ENCODE measurements at regions not wholly inside any gene's neighbourhood (a gene's known extent, or its start where the extent isn't known, plus 50 kb on each side); places are given as distances from the start of the nearest gene placed in this dataset.

- Histone ChIP-seq H3K4me3 (no peak overlapping the region), H3K79me2 (ENCODE audit: low read depth) (no peaks in the 10 kb centered on the region), H2AFZ (replicated peaks) (no peak overlapping the region), H3K36me3 (no peaks in the 10 kb centered on the region), H4K20me1 (ENCODE audit: low read depth) (no peaks in the 10 kb centered on the region), H3K27ac (no peak overlapping the region), H3K9me3 (ENCODE audit: low read depth) (no peaks in the 10 kb centered on the region), H3F3A (ENCODE audit: low read depth) (no peaks in the 10 kb centered on the region), H3K4me1 (no peaks in the 10 kb centered on the region), H3K9ac (no peak overlapping the region), H3K4me2 (no peak overlapping the region), H3K27me3 (peaks cover 16% of the 10 kb centered on the region)
- Mint-ChIP-seq H3K27ac (no peak overlapping the region), H3K9me3 (peaks cover 14% of the 10 kb centered on the region), H3K36me3 (peaks cover 3% of the 10 kb centered on the region), H3K4me1 (no peaks in the 10 kb centered on the region), H3K27me3 (ENCODE audit: insufficient read depth, low read depth) (peaks cover 20% of the 10 kb centered on the region), H3K4me3 (no peak overlapping the region)
- TF ChIP-seq EZH2phosphoT487 (IDR thresholded peaks at IDR 0.05) (no peak), EZH2 (IDR thresholded peaks at IDR 0.05) (no peak), CTCF (IDR thresholded peaks at IDR 0.05) (no peak)
- no peak for DNase-seq (ENCODE audit: low spot score)
Observed at GRCh38 chr6:1111361-1111760, 200.5 kb upstream of the FOXQ1 start.

- H3K27ac Mint-ChIP-seq = no peak overlapping the region
- peaks cover 16% of the 10 kb centered on the region for H3K9me3 Mint-ChIP-seq
- H3K4me2 ChIP-seq = no peak overlapping the region
- H3K36me3 ChIP-seq = no peaks in the 10 kb centered on the region
- no peaks in the 10 kb centered on the region for H3K79me2 ChIP-seq (ENCODE audit: low read depth)
- H4K20me1 ChIP-seq (ENCODE audit: low read depth) = no peaks in the 10 kb centered on the region
- H3K4me3 ChIP-seq = no peak overlapping the region
- no peak overlapping the region for H3K9ac ChIP-seq
- no peak overlapping the region for H2AFZ ChIP-seq (replicated peaks)
- H3K27me3 Mint-ChIP-seq (ENCODE audit: insufficient read depth, low read depth) = peaks cover 20% of the 10 kb centered on the region
- H3K4me3 Mint-ChIP-seq = no peak overlapping the region
- H3K36me3 Mint-ChIP-seq = peaks cover 3% of the 10 kb centered on the region
- no peaks in the 10 kb centered on the region for H3F3A ChIP-seq (ENCODE audit: low read depth)
- H3K27ac ChIP-seq = no peak overlapping the region
- TF ChIP-seq CTCF (IDR thresholded peaks at IDR 0.05) (no peak), EZH2phosphoT487 (IDR thresholded peaks at IDR 0.05) (no peak), EZH2 (IDR thresholded peaks at IDR 0.05) (no peak)
- H3K27me3 ChIP-seq = peaks cover 21% of the 10 kb centered on the region
- DNase-seq (ENCODE audit: low spot score) = no peak
- H3K9me3 ChIP-seq (ENCODE audit: low read depth) = no peaks in the 10 kb centered on the region
- no peaks in the 10 kb centered on the region for H3K4me1 ChIP-seq
- no peaks in the 10 kb centered on the region for H3K4me1 Mint-ChIP-seq
Observed at GRCh38 chr6:1110941-1111349, 201.0 kb upstream of the FOXQ1 start.

GRCh38 chr6:1110164-1110563 is 201.7 kb upstream of the FOXQ1 start:
- H3K36me3 ChIP-seq = no peaks in the 10 kb centered on the region
- peaks cover 20% of the 10 kb centered on the region for H3K9me3 Mint-ChIP-seq
- no peak overlapping the region for H3K27ac ChIP-seq
- no peak for TF ChIP-seq CTCF (IDR thresholded peaks at IDR 0.05)
- TF ChIP-seq EZH2phosphoT487 (IDR thresholded peaks at IDR 0.05) = no peak
- no peaks in the 10 kb centered on the region for H4K20me1 ChIP-seq (ENCODE audit: low read depth)
- H3F3A ChIP-seq (ENCODE audit: low read depth) = no peaks in the 10 kb centered on the region
- H3K36me3 Mint-ChIP-seq = peaks cover 3% of the 10 kb centered on the region
- H2AFZ ChIP-seq (replicated peaks) = no peak overlapping the region
- DNase-seq (ENCODE audit: low spot score) = no peak
- H3K4me1 Mint-ChIP-seq = peaks cover 5% of the 10 kb centered on the region
- H3K4me1 ChIP-seq = no peaks in the 10 kb centered on the region
- H3K4me3 Mint-ChIP-seq = no peak overlapping the region
- no peak overlapping the region for H3K9ac ChIP-seq
- H3K27me3 ChIP-seq = peaks cover 28% of the 10 kb centered on the region
- H3K27ac Mint-ChIP-seq = no peak overlapping the region
- H3K27me3 Mint-ChIP-seq (ENCODE audit: insufficient read depth, low read depth) = peaks cover 20% of the 10 kb centered on the region
- H3K9me3 ChIP-seq (ENCODE audit: low read depth) = no peaks in the 10 kb centered on the region
- no peak overlapping the region for H3K4me2 ChIP-seq
- H3K4me3 ChIP-seq = no peak overlapping the region
- no peaks in the 10 kb centered on the region for H3K79me2 ChIP-seq (ENCODE audit: low read depth)
